Upper lobe of left lung (tissue), 6 donors: ENCODE measurements at regions not wholly inside any gene's neighbourhood (a gene's known extent, or its start where the extent isn't known, plus 50 kb on each side); places are given as distances from the start of the nearest gene placed in this dataset.

Source experiments
- ATAC-seq, 2 donors: fragments of 200-7000 bp; cut with Tn5 transposase; one replicate each; pipeline ENCODE4 v1.9.1; 2022; ENCODE audit warnings: mild to moderate bottlenecking in 2 of 2, moderate library complexity in 2 of 2; ENCODE audit not compliant: low FRiP score in 2 of 2
- DNase-seq, 2 donors: peaks; one replicate each; pipeline ENCODE4 v3.0.0-alpha.2; 2019 to 2020
- H3K27ac ChIP-seq, 4 donors: fragments of 200-600 bp; sonication (generic); one replicate each; pipeline ENCODE4 v1.5.1; 2016 to 2019
- H3K27me3 ChIP-seq, 4 donors: fragments of 200-600 bp; sonication (generic); one replicate each; pipeline ENCODE4 v1.5.1; 2017 to 2019
- H3K36me3 ChIP-seq, 4 donors: fragments of 200-600 bp; sonication (generic); one replicate each; pipeline ENCODE4 v1.5.1; 2016 to 2019
- H3K4me1 ChIP-seq, 4 donors: fragments of 200-600 bp; sonication (generic); one replicate each; pipeline ENCODE4 v1.5.1; 2018 to 2019
- H3K4me3 ChIP-seq, 4 donors: fragments of 200-600 bp; sonication (generic); one replicate each; pipeline ENCODE4 v1.5.1; 2017 to 2019; ENCODE audit warnings: mild to moderate bottlenecking in 2 of 4, moderate library complexity in 1 of 4
- H3K9me3 ChIP-seq, 4 donors: fragments of 200-600 bp; sonication (generic); one replicate each; pipeline ENCODE4 v1.5.1; 2018 to 2019
- EP300 ChIP-seq, 4 donors: sonication (generic); formaldehyde crosslinking; IDR thresholded peaks; one replicate each; pipeline ENCODE4 v1.5.1; 2017; ENCODE audit warnings: antibody characterized with exemption in 4 of 4, control low read depth in 2 of 4
- POLR2A ChIP-seq, 4 donors: fragments of 450-650 bp; IDR thresholded peaks; one replicate each; pipeline ENCODE4 v1.5.1; 2016 to 2017; ENCODE audit warnings: antibody characterized with exemption in 4 of 4, mild to moderate bottlenecking in 2 of 4
- POLR2AphosphoS5 ChIP-seq, 2 donors: sonication (generic); formaldehyde crosslinking; IDR thresholded peaks; one replicate each; pipeline ENCODE4 v1.5.1; 2017; ENCODE audit warnings: antibody characterized with exemption in 2 of 2
- WGBS, 2 donors: methylation state at CpG; one replicate each; pipeline ENCODE4 v1.1.5; 2017 to 2018; 5-methylcytosine and 5-hydroxymethylcytosine counted together
- TF ChIP-seq, protein P1 (sequence below), 6 experiments: fragments of 450-650 bp in 4 of 6; fragments of 200-600 bp in 2 of 6; sonication (generic) in 2 of 6; IDR thresholded peaks; one replicate each; pipeline ENCODE4 v1.5.1; 2016 to 2019; ENCODE audit warnings: antibody characterized with exemption in 6 of 6
- donor health status: DM: no; HTN: no; CAD: no; lungs with moderate emphysema.
- donor health status: DM: no; HTN: yes; CAD: no; lungs with severe emphysema.

DNA sequence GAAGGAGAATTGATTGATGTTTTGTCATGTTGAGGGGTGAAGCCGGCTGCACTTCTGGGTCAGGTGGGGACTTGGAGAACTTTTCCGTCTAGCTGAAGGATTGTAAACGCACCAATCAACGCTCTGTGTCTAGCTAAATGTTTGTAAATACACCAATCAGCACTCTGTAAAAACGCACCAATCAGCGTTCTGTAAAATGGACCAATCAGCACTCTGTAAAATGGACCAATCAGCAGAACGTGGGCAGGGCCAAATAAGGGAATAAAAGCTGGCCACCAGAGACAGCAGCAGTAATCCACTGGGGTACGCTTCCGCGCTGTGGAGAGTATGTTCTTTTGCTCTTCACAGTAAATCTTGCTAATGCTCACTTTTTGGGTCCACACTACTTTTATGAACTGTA lies 384.1 kb downstream of the FOXG1 start:
- H3K27me3 ChIP-seq, result no peaks in the 10 kb centered on the region
- ATAC-seq, result no peak

DNA sequence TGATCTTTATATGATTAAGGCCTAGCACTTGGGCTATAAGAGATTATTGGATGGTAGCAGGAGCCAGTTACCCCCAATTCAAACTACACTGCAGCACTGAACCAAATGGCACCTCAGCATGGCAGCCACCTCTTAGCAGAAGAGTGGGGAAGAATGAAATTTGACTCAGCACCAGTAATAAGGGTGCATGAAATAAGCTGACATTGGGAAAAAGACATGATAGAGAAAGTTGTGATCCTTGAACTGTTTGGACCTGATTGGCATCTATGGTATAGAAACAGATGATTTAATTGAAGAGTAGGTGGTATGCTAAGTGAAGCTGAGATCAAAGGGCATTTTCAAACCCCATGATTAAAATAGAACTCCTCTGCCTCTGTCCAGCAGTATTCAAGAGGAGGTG lies 389.5 kb downstream of the FOXG1 start:
- TF ChIP-seq EP300 (IDR thresholded peaks at IDR 0.05) (no peak), POLR2AphosphoS5 (IDR thresholded peaks at IDR 0.05) (no peak), POLR2A (IDR thresholded peaks at IDR 0.05) (no peak)
- TF ChIP-seq, protein P1, sequence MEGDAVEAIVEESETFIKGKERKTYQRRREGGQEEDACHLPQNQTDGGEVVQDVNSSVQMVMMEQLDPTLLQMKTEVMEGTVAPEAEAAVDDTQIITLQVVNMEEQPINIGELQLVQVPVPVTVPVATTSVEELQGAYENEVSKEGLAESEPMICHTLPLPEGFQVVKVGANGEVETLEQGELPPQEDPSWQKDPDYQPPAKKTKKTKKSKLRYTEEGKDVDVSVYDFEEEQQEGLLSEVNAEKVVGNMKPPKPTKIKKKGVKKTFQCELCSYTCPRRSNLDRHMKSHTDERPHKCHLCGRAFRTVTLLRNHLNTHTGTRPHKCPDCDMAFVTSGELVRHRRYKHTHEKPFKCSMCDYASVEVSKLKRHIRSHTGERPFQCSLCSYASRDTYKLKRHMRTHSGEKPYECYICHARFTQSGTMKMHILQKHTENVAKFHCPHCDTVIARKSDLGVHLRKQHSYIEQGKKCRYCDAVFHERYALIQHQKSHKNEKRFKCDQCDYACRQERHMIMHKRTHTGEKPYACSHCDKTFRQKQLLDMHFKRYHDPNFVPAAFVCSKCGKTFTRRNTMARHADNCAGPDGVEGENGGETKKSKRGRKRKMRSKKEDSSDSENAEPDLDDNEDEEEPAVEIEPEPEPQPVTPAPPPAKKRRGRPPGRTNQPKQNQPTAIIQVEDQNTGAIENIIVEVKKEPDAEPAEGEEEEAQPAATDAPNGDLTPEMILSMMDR (IDR thresholded peaks at IDR 0.05), result no peak
- no peak for ATAC-seq
- no peaks in the 10 kb centered on the region for H3K27me3 ChIP-seq
- DNase-seq, result no peak
- H3K36me3 ChIP-seq, result no peaks in the 10 kb centered on the region
- no peaks in the 10 kb centered on the region for H3K4me1 ChIP-seq
- H3K9me3 ChIP-seq, result no peaks in the 10 kb centered on the region
- no peak overlapping the region for H3K27ac ChIP-seq
- no peak overlapping the region for H3K4me3 ChIP-seq

More for the DNA sequence above, 384.1 kb downstream of the FOXG1 start:
- no peak for TF ChIP-seq POLR2A (IDR thresholded peaks at IDR 0.05)
- TF ChIP-seq, protein P1 (IDR thresholded peaks at IDR 0.05), result no peak
- TF ChIP-seq EP300 (IDR thresholded peaks at IDR 0.05), result no peak
- TF ChIP-seq POLR2AphosphoS5 (IDR thresholded peaks at IDR 0.05), result no peak
- Histone ChIP-seq H3K9me3 (no peaks in the 10 kb centered on the region), H3K4me3 (no peak overlapping the region), H3K4me1 (no peaks in the 10 kb centered on the region), H3K27ac (no peak overlapping the region), H3K36me3 (no peaks in the 10 kb centered on the region)
- no peak for DNase-seq
- WGBS, 2 donors, result 85 to 94% methylated on average over 10 of the region's 10 CpGs

DNA sequence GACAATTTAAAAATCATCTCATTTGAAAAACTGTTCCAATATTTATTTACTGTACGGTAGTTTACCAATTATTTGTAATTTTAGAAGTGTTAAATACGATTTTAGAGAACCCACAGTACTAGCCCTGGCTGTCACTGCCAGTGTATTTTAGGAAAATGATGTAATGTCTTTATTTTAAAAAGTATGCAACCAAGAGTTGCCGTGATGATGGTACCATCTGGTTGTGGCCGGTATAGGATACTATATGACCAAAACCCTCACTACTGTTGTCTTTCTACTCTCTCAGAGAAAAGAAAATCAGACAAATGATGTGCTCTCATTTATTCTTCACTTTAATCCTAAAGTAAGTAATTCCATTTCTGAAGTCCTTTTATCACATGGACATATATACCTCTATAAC lies 395.0 kb downstream of the FOXG1 start:
- 77 to 90% methylated on average over 4 of the region's 4 CpGs for WGBS, 2 donors
- TF ChIP-seq, protein P1 (IDR thresholded peaks at IDR 0.05), result no peak
- no peak for TF ChIP-seq POLR2A (IDR thresholded peaks at IDR 0.05)
- TF ChIP-seq EP300 (IDR thresholded peaks at IDR 0.05), result no peak
- no peak for TF ChIP-seq POLR2AphosphoS5 (IDR thresholded peaks at IDR 0.05)
- Histone ChIP-seq H3K4me1 (no peaks in the 10 kb centered on the region), H3K36me3 (no peaks in the 10 kb centered on the region), H3K4me3 (no peak overlapping the region), H3K27me3 (no peaks in the 10 kb centered on the region), H3K9me3 (no peaks in the 10 kb centered on the region), H3K27ac (no peak overlapping the region)
- DNase-seq, result no peak
- no peak for ATAC-seq

DNA sequence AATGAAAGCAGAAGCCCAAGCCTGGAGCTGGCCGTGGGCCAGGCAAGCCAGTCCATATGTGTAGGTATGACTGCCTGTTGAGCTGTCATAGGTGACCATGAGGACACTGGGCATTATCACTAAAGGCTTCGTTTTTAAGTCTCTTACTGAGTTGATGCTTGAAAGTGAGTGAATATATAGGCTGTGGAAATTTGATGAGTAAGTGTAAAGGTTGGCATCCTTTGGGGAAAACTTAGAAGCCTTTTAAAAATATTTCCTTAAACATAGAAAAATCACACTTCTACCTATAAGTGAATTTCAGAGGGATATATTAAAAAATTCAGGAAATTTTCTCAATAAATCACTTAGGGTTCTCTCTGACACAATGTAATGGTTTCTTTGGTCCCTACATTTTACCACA lies 396.5 kb downstream of the FOXG1 start:
- Histone ChIP-seq H3K27me3 (no peaks in the 10 kb centered on the region), H3K36me3 (no peaks in the 10 kb centered on the region), H3K4me1 (no peaks in the 10 kb centered on the region), H3K27ac (no peak overlapping the region), H3K9me3 (no peaks in the 10 kb centered on the region), H3K4me3 (no peak overlapping the region)
- TF ChIP-seq EP300 (IDR thresholded peaks at IDR 0.05) (no peak), POLR2AphosphoS5 (IDR thresholded peaks at IDR 0.05) (no peak), POLR2A (IDR thresholded peaks at IDR 0.05) (no peak)
- TF ChIP-seq, protein P1 (IDR thresholded peaks at IDR 0.05), result no peak
- DNase-seq (no peak), ATAC-seq (no peak)
- 48 to 52% methylated on average over 2 of the region's 2 CpGs for WGBS, 2 donors

DNA sequence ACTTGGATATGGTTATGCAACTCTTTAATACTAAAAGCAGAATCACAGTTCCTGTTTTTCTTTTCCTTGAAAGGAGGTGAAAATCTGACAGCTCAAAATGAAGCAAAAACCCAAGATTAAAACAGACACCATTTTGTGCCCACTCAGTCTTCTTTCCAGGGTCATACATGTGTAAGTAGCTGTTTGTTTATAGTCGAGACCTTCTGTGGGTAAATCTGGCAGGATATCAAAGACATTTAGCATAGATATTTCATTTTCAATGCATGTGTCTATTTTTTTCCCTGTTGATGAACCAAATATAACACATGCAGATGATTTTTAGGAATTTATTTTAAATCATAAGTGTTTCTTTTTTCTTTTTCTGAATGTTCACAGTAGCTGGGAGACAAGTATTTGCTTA lies 398.8 kb downstream of the FOXG1 start:
- TF ChIP-seq POLR2AphosphoS5 (IDR thresholded peaks at IDR 0.05) (no peak), EP300 (IDR thresholded peaks at IDR 0.05) (no peak), POLR2A (IDR thresholded peaks at IDR 0.05) (no peak)
- TF ChIP-seq, protein P1 (IDR thresholded peaks at IDR 0.05), result no peak
- no peak overlapping the region for H3K4me3 ChIP-seq
- ATAC-seq (no peak), DNase-seq (no peak)
- no peak overlapping the region for H3K27ac ChIP-seq
- H3K27me3 ChIP-seq, result no peaks in the 10 kb centered on the region
- no peaks in the 10 kb centered on the region for H3K36me3 ChIP-seq
- no peaks in the 10 kb centered on the region for H3K4me1 ChIP-seq
- WGBS, 2 donors, result 37 to 51% methylated on average over 1 of the region's 1 CpG
- H3K9me3 ChIP-seq, result no peaks in the 10 kb centered on the region
